Brain microvascular endothelial cell (primary cell): ENCODE measurements at regions not wholly inside any gene's neighbourhood (a gene's known extent, or its start where the extent isn't known, plus 50 kb on each side); places are given as distances from the start of the nearest gene placed in this dataset.

Experiments used
- DNase-seq: peaks from one replicate; pipeline ENCODE4 v3.0.0-alpha.2; 2020
- H3K27ac ChIP-seq: fragments of 250-450 bp; sonication (Bioruptor Pico); 2 replicates; pipeline ENCODE4 v1.5.1; 2020; ENCODE audit warnings: mild to moderate bottlenecking, moderate library complexity
- H3K27me3 ChIP-seq: fragments of 250-450 bp; sonication (Bioruptor Pico); replicated peaks from 2 replicates; pipeline ENCODE4 v1.5.1; 2020; ENCODE audit warnings: mild to moderate bottlenecking
- H3K36me3 ChIP-seq: fragments of 250-450 bp; sonication (Bioruptor Pico); replicated peaks from 2 replicates; pipeline ENCODE4 v1.5.1; 2020; ENCODE audit warnings: mild to moderate bottlenecking
- H3K4me3 ChIP-seq: 2 replicates; pipeline ENCODE4 v1.5.1; 2011; ENCODE audit warnings: low read depth, mild to moderate bottlenecking, control low read depth, low read length, moderate library complexity
- CTCF ChIP-seq: IDR thresholded peaks from 2 replicates; pipeline ENCODE4 v1.5.1; 2011; ENCODE audit warnings: low read depth, mild to moderate bottlenecking, moderate library complexity, low read length, control low read depth, inconsistent platforms; ENCODE audit errors: missing control alignments
- in situ Hi-C: cut with HindIII; loops from 2 replicates; pipeline ENCODE4 v1.10.0; 2017; ENCODE audit warnings: low sequenced_read_pairs, low pct_ligation_motif_present

GRCh38 chr14:28138341-28138740 lies 628.2 kb upstream of the FOXG1 start:
- H3K27ac ChIP-seq: no peak overlapping the region
- H3K4me3 ChIP-seq: no peak overlapping the region
- no peak for TF ChIP-seq CTCF
- no peak for DNase-seq
- H3K27me3 ChIP-seq: no peaks in the 10 kb centered on the region
- no peaks in the 10 kb centered on the region for H3K36me3 ChIP-seq
- in situ Hi-C loops: no loop called here

DNA sequence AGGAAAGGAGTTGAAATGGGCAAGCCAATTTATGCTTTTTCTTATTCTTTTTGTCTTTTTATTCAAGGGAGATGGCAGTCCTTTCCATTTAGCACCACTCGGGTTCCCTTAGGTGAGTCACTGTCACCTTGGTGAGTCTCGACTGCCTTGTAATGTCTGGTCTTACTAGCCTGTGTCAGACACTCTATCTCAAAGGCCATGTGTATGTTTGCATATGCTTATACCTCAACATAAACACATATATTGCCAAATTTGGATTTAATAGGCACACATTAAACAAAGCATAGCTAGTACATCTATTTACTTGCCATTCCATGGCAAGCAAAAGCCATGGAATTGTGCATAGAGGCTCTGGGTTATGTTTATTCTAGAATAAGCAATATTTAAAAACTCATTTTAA lies 624.9 kb upstream of the FOXG1 start:
- H3K36me3 ChIP-seq: no peaks in the 10 kb centered on the region
- TF ChIP-seq CTCF: no peak
- in situ Hi-C loops: no loop called here
- no peak for DNase-seq
- no peak overlapping the region for H3K4me3 ChIP-seq
- H3K27ac ChIP-seq: no peak overlapping the region
- H3K27me3 ChIP-seq: no peaks in the 10 kb centered on the region

GRCh38 chr14:28142400-28143015 lies 624.1 kb upstream of the FOXG1 start:
- no peak for DNase-seq
- peak; percentile 34 for TF ChIP-seq CTCF

DNA sequence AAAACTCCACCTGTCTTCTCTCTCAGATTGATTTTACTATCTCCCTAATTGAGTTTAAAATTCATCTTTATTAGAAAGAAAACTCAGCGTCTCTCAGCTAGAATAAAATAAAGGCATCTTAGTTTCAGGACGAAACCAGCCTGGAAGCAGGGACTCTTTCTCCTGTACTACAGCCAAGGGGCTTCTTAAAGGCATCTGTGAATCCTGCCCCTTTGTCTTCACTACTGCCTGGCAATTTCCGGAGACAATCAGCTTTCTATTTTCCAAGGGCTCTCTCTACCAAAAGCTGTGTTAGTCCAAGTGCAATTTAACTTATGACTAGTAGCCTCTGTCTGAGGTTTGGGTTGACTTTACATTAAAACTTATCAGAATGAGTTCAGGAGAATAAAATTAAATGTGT lies 623.3 kb upstream of the FOXG1 start:
- DNase-seq: no peak
- in situ Hi-C loops: no loop called here

More at GRCh38 chr14:28142400-28143015, 624.1 kb upstream of the FOXG1 start:
- no peaks in the 10 kb centered on the region for H3K27me3 ChIP-seq
- H3K27ac ChIP-seq: no peak overlapping the region
- H3K4me3 ChIP-seq: no peak overlapping the region
- no peaks in the 10 kb centered on the region for H3K36me3 ChIP-seq
- in situ Hi-C loops: no loop called here

DNA sequence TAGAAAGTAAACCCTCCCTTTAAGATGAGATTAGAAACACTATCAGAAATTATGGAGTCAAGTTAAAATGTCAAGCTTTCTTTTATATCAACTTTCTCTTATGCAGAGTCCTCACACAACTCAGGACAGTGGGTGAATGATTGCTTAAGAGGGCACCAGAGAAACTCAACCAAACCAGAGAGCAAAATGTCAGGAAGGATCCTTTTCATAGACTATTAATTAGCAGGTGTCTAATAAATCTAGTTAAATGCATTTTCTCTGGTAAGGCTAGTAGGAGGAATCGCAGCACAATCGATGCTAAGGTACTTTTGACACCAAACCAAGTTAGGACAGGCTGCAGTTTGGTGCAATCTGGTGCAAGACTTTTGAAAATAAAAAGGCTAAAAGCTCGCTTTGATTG lies 614.7 kb upstream of the FOXG1 start:
- DNase-seq: no peak
- no peak overlapping the region for H3K4me3 ChIP-seq
- no peaks in the 10 kb centered on the region for H3K27me3 ChIP-seq
- H3K27ac ChIP-seq: no peak overlapping the region
- H3K36me3 ChIP-seq: no peaks in the 10 kb centered on the region
- no peak for TF ChIP-seq CTCF
- in situ Hi-C loops: no loop called here

More for the DNA sequence above, 623.3 kb upstream of the FOXG1 start:
- no peaks in the 10 kb centered on the region for H3K36me3 ChIP-seq
- no peak overlapping the region for H3K4me3 ChIP-seq
- H3K27ac ChIP-seq: no peak overlapping the region
- H3K27me3 ChIP-seq: no peaks in the 10 kb centered on the region
- TF ChIP-seq CTCF: no peak

- no peak for DNase-seq
- in situ Hi-C loops: no loop called here
- no peak overlapping the region for H3K4me3 ChIP-seq
- H3K27ac ChIP-seq: no peak overlapping the region
- H3K36me3 ChIP-seq: no peaks in the 10 kb centered on the region
- no peaks in the 10 kb centered on the region for H3K27me3 ChIP-seq
- TF ChIP-seq CTCF: no peak
These were observed 614.0 kb upstream of the FOXG1 start for GRCh38 chr14:28152453-28153044.
